SH-SY5Y (cell line): ENCODE measurements at regions not wholly inside any gene's neighbourhood (a gene's known extent, or its start where the extent isn't known, plus 50 kb on each side); places are given as distances from the start of the nearest gene placed in this dataset.

ENCODE experiments used
- GATA2 ChIP-seq: IDR thresholded peaks from 2 replicates; pipeline ENCODE4 v1.6.1; 2011; ENCODE audit warnings: mild to moderate bottlenecking, low read depth, low read length
- GATA3 ChIP-seq: IDR thresholded peaks from 2 replicates; pipeline ENCODE4 v1.6.1; 2011; ENCODE audit warnings: low read depth, mild to moderate bottlenecking, low read length, moderate library complexity

DNA sequence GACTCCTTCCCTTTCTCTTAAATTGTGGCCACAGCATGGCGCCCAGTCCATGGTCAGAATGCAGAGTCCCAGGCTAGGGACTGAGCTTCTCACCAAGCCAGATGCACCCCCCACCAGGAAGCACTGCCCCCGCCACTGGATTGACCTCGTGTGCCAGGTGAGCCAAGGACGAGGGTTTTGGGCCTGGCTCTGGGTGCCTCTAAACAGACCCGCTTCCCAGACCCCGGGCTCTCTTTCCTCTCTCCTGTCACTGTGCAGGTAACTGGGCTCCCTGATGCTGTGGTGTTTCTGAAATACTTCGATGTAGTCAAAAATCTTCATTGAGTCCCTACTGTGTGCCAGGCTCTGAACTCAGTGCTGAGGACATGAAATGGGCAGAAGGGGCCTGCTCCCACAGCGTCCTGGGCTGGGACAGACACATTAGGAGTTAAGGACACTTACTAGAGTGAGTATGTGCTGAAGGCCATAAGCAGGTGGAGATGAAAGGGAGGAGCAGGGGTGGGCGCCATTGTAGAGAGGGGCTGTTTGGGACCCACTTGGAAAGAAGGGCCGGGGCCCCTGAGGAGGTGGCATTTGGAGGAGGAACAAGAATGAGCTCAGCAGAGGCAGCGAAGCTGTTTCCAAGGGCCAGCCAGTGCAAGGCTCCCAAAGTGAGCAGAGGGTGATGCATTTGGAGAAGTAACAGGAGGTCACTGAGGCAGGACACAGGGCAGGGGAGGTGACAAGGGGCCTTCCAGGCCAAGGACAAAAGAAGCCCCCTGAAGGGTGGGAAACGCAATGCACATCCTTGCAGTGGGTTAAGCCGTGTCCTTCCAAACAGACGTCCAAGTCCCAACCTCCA, 217.1 kb downstream of the ANKRD60 start:
- TF ChIP-seq GATA2: no peak
- TF ChIP-seq GATA3: no peak
